Keratinocyte (primary cell): ENCODE measurements at regions not wholly inside any gene's neighbourhood (a gene's known extent, or its start where the extent isn't known, plus 50 kb on each side); places are given as distances from the start of the nearest gene placed in this dataset.

Source experiments
- DNase-seq: peaks from one replicate; pipeline ENCODE4 v3.0.0-alpha.2; 2011; ENCODE audit warnings: low read depth, missing footprints, low spot score
- FAIRE-seq: peaks from 2 replicates; lab custom pipeline; 2011; peaks lifted over from hg19 to GRCh38; lab: Jason Lieb, UNC
- H2AFZ ChIP-seq: 2 replicates; pipeline ENCODE4 v1.6.0; 2012; ENCODE audit warnings: low read length, control low read depth, inconsistent platforms; ENCODE audit not compliant: control insufficient read depth
- H3K27ac ChIP-seq: 2 replicates; pipeline ENCODE4 v1.5.1; 2011; ENCODE audit warnings: low read length; ENCODE audit not compliant: control insufficient read depth, insufficient read depth
- H3K27me3 ChIP-seq: 3 replicates; pipeline ENCODE4 v1.6.0; 2011; ENCODE audit warnings: low read length; ENCODE audit not compliant: control insufficient read depth, insufficient read depth; ENCODE audit errors: extremely low read depth
- H3K36me3 ChIP-seq, 2 experiments: 2 replicates in 1 of 2; 3 replicates in 1 of 2; pipeline ENCODE4 v1.5.1; 2011; ENCODE audit warnings: low read length in 2 of 2, mild to moderate bottlenecking in 1 of 2; ENCODE audit not compliant: control insufficient read depth in 2 of 2, insufficient read depth in 2 of 2; ENCODE audit errors: extremely low read depth in 1 of 2
- H3K4me1 ChIP-seq: 3 replicates; pipeline ENCODE4 v1.5.1; 2011; ENCODE audit warnings: low read length; ENCODE audit not compliant: control insufficient read depth, insufficient read depth; ENCODE audit errors: extremely low read depth
- H3K4me2 ChIP-seq: 3 replicates; pipeline ENCODE4 v1.6.0; 2011; ENCODE audit warnings: low read depth, low read length; ENCODE audit not compliant: control insufficient read depth, insufficient read depth; ENCODE audit errors: extremely low read depth
- H3K4me3 ChIP-seq, 3 experiments: fragments of 200-600 bp in 1 of 3; sonication (generic) in 1 of 3; 2 replicates in 2 of 3; 3 replicates in 1 of 3; pipeline ENCODE4 v1.5.1; 2011 to 2016; ENCODE audit warnings: low read length in 3 of 3, mild to moderate bottlenecking in 3 of 3, control low read depth in 2 of 3, inconsistent platforms in 1 of 3, low read depth in 1 of 3, mixed read lengths in 1 of 3, mixed run types in 1 of 3, moderate library complexity in 1 of 3; ENCODE audit not compliant: control insufficient read depth in 2 of 3, insufficient read depth in 2 of 3; ENCODE audit errors: extremely low read depth in 1 of 3
- H3K79me2 ChIP-seq: 2 replicates; pipeline ENCODE4 v1.6.0; 2012; ENCODE audit warnings: low read length; ENCODE audit not compliant: control insufficient read depth, insufficient read depth
- H3K9ac ChIP-seq: 3 replicates; pipeline ENCODE4 v1.6.0; 2011; ENCODE audit warnings: low read length; ENCODE audit not compliant: control insufficient read depth, insufficient read depth; ENCODE audit errors: extremely low read depth
- H3K9me1 ChIP-seq: 3 replicates; pipeline ENCODE4 v1.6.0; 2011; ENCODE audit warnings: low read length; ENCODE audit not compliant: control insufficient read depth, insufficient read depth; ENCODE audit errors: extremely low read depth
- H3K9me3 ChIP-seq: 2 replicates; pipeline ENCODE4 v1.5.1; 2012; ENCODE audit warnings: low read depth, low read length; ENCODE audit not compliant: control insufficient read depth
- H4K20me1 ChIP-seq: 3 replicates; pipeline ENCODE4 v1.6.0; 2011; ENCODE audit warnings: low read length; ENCODE audit not compliant: control insufficient read depth, insufficient read depth; ENCODE audit errors: extremely low read depth
- CTCF ChIP-seq, 3 experiments: IDR thresholded peaks in 1 of 3; conservative IDR thresholded peaks in 1 of 3; optimal IDR thresholded peaks in 1 of 3; 2 replicates in 2 of 3; 3 replicates in 1 of 3; pipeline versions ENCODE3 to v1.5.1; 2011; ENCODE audit warnings: low read length in 3 of 3, mild to moderate bottlenecking in 3 of 3, moderate library complexity in 2 of 3, control low read depth in 1 of 3, inconsistent platforms in 1 of 3; ENCODE audit not compliant: insufficient read depth in 2 of 3; ENCODE audit errors: extremely low read depth in 1 of 3
- EZH2 ChIP-seq: IDR thresholded peaks from one replicate; pipeline ENCODE4 v1.6.1; 2012; ENCODE audit warnings: inconsistent platforms, mild to moderate bottlenecking, low read length, moderate library complexity
- dilution Hi-C: fragments of 300-500 bp; cut with MboI; formaldehyde crosslinking; loops from one replicate; pipeline ENCODE4 v1.7.0; 2020; ENCODE audit warnings: low sequenced_read_pairs; ENCODE audit not compliant: extremely low pct_ligation_motif_present

- TF ChIP-seq EZH2: no peak
- no peak for TF ChIP-seq CTCF (optimal IDR thresholded peaks at IDR 0.05 in 1 of 3, IDR thresholded peaks at IDR 0.05 in 1 of 3, conservative IDR thresholded peaks at IDR 0.05 in 1 of 3; ENCODE audit: extremely low read depth in 1 of 3, insufficient read depth in 2 of 3, low read length in 3 of 3)
- no peak for FAIRE-seq
Observed at GRCh38 chr6:9186148-9186547, 750.8 kb upstream of the SLC35B3 start.

DNA sequence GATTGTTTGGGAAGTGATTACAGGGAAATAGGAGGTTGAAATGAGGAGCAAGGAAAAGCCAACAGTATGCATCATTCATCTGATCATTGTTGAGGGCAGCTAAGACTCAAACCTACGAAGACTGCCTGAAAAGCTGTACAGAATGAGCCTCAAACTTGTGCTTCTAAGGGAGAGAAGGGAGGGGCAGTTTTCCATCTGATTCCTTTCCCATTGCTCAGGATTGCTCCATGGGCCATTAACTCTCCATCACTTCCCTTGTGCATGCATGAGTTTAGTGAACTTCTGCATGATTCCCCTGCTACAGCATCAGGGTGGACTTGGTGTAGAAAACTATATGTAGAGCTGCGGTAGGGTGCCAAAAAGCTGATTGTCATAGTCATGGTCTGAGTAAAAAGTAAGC, 742.7 kb upstream of the SLC35B3 start:
- no peak overlapping the region for H2AFZ ChIP-seq
- H3K4me3 ChIP-seq: no peak overlapping the region
- dilution Hi-C loops: no loop called here
- H3K9me3 ChIP-seq: no peaks in the 10 kb centered on the region
- FAIRE-seq (no peak), DNase-seq (no peak)
- H3K27me3 ChIP-seq: peaks cover 3% of the 10 kb centered on the region
- no peaks in the 10 kb centered on the region for H3K4me1 ChIP-seq
- no peaks in the 10 kb centered on the region for H4K20me1 ChIP-seq
- H3K79me2 ChIP-seq: no peaks in the 10 kb centered on the region
- H3K36me3 ChIP-seq: no peaks in the 10 kb centered on the region
- H3K9me1 ChIP-seq: no peaks in the 10 kb centered on the region
- no peak overlapping the region for H3K27ac ChIP-seq
- H3K4me2 ChIP-seq: no peak overlapping the region
- no peak for TF ChIP-seq CTCF (optimal IDR thresholded peaks at IDR 0.05 in 1 of 3, IDR thresholded peaks at IDR 0.05 in 1 of 3, conservative IDR thresholded peaks at IDR 0.05 in 1 of 3; ENCODE audit: extremely low read depth in 1 of 3, insufficient read depth in 2 of 3, low read length in 3 of 3)
- TF ChIP-seq EZH2: no peak
- no peak overlapping the region for H3K9ac ChIP-seq

More at GRCh38 chr6:9186148-9186547, 750.8 kb upstream of the SLC35B3 start:
- no peaks in the 10 kb centered on the region for H3K9me3 ChIP-seq
- no peaks in the 10 kb centered on the region for H3K4me1 ChIP-seq
- no peaks in the 10 kb centered on the region for H4K20me1 ChIP-seq
- no peak overlapping the region for H3K27ac ChIP-seq
- dilution Hi-C loops: no loop called here
- H3K79me2 ChIP-seq: no peaks in the 10 kb centered on the region
- no peak overlapping the region for H2AFZ ChIP-seq
- no peak overlapping the region for H3K4me3 ChIP-seq
- no peaks in the 10 kb centered on the region for H3K9me1 ChIP-seq
- H3K4me2 ChIP-seq: no peak overlapping the region
- H3K27me3 ChIP-seq: no peaks in the 10 kb centered on the region
- DNase-seq: no peak
- no peaks in the 10 kb centered on the region for H3K36me3 ChIP-seq
- H3K9ac ChIP-seq: no peak overlapping the region
